HG03571 (cell line): ENCODE measurements at regions not wholly inside any gene's neighbourhood (a gene's known extent, or its start where the extent isn't known, plus 50 kb on each side); places are given as distances from the start of the nearest gene placed in this dataset.

ENCODE experiments used
- ATAC-seq: cut with Tn5 transposase; IDR thresholded peaks from one replicate; pipeline ENCODE4 v1.9.1; 2021; ENCODE audit not compliant: unreplicated experiment

DNA sequence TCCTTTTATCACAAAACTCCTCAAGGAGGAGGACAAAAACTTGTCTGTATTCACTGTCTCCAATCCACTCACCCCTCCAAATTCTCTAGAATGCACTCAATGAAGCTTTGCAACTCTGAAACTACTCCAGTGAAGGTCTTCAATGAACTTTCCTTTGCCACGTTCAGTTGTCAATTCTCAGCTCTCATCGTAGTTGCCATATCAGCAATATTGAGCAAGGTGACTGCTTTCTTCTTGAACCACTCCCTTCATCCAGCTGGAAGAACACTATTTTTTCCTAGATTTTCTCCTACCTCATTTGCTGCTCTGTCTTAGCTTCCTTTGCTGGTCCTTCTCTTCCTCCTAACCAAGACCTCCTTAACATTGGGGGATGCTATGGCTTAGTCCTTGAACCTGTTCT is 191.8 kb downstream of the KDR start:
- ATAC-seq = no peak

DNA sequence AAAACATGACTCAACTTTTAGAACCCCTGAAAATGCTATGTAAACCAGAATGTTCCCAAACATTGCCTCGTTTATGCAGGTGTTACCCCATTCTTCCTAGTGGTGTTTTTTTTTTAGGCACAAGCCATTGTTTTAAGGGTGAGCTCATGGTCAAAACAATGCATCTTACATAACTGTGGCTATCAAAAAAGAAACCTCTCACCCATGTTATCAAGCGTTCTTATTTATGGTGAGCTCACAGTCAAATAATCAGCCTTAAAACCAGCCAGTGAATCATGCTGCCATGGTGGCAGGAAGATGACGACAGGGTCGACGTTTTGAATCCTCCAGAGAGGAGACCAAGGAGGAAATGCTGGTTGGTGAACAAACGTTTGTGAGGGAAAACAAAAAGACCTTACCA is 195.2 kb downstream of the KDR start:
- ATAC-seq = no peak

DNA sequence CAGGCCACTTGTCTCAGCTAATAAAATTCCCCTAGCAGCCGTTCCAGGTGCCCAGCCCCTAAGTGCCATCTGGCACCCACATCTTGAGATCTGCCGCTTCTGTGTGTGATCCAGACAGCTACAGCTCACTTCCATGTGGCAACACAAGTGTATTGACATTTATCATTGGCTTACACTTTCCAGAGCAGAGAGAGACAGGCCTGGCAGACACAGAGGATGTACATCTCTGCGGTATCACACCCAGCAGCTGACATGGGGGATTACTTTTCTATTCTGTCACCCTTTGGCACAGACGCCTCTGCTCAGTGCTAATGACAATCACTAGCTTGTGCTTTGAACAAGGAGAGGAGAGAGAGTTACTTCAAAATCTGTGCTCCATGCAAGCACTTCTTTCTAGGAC is 195.9 kb downstream of the KDR start:
- ATAC-seq = no peak

DNA sequence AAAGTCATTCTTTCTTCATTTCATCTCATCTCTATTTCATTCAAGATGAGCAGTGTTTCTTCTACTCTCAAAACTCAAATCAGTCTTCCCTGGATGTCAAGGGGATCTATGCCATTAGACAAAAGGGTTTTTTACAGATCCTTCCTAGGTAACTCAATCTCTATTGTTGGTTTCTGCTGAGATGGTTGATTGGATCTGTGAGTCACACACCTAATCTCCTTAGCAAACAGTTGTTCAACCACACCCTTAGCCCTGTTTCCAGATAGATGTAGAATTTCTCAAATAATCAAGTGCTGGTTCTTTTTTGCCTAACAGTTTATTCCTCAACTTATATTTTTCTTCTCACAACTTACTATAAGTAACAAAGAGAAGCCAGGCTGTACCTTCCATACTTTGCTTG is 200.5 kb downstream of the KDR start:
- no peak for ATAC-seq

DNA sequence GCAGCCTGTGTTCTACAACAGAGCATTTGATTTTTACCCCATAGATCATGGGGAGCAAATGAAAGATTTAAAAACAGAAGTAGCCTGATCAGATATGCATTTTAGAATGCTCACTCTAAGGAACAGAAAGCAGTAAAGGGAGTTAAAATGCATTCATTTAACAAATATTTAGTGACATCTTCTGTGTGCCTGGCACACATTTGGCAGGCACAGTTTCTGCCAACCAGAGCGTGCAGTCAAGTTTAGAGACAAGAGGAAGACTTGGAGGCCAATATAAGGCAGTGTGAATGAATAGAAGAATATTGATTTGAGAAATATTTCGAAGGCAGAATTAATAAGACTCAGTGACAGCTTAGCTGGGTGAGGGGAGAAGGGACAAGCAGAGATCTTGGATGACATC is 210.1 kb downstream of the KDR start:
- no peak for ATAC-seq

DNA sequence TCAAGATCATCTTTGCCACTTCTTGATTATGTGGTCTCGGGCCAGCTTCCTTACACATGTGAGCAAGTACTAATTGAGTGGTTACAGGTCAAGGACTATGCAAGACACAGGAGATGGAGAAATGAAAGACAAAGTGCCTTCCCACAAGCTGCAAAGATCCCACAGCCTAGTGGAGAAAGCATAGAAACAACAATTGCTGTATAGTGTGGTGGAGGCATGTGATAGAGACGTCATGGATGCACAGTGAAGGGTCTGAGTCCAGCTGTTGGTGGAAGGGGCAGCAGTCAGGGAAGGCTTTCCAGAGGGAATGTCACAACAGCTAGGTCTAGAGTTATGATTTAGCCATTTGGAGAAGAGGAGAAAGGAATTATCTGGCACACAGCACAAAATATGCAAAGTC is 210.6 kb downstream of the KDR start:
- ATAC-seq = no peak

DNA sequence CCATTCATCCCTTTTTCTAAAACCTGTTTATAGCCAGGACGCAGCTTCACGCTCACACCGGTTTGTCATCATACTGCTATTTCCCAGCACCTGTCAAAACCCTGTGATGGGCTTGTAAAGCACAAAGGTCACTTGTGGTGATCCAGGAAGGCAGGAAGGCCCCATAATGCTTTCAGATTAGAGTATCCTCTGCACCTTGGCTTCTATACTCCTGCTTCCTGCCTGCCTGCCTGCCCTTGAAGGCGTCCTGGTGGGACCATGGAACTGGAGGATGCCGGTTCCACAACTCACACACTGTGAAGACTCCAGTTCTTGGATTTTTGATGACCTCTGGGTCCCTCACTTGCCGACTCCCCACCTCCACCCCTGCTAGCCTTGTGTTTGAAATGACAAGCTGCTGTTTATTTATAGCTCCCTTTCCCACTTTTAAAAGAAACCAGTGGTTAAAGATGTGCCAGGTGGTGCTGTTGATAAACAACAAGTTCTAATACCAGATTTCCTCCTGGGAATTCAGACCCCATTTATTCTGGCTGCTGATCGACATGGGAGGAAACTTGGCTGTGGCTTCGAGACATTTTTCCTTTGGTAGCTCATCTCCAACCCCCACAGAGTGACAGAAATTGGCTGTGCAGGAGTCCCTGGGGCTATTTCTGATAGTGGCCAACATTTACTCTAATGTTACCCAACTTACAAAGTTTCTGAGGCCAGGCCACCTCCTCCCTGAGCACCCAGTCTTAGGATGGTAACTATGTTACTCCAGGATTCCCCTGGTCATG is 211.5 kb downstream of the KDR start:
- no peak for ATAC-seq

DNA sequence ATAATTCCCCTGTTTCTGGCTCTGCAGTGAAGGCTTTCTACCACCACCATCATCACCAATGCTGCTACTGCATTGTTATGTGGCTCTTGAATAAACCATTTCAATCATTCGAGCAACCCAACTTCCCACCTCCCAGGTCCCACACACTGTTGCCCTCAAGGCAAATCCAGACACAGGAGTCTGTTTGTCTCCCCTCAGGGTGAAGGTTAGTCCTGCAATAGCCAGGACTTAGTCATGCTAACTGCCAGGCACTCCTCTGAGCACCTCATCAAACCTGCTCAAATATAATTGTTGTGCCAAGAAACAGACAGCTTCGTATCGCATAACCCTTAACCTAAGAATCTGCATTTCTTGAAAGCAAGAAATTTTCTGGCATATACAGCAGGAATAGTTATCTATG is 213.2 kb downstream of the KDR start:
- ATAC-seq = no peak

DNA sequence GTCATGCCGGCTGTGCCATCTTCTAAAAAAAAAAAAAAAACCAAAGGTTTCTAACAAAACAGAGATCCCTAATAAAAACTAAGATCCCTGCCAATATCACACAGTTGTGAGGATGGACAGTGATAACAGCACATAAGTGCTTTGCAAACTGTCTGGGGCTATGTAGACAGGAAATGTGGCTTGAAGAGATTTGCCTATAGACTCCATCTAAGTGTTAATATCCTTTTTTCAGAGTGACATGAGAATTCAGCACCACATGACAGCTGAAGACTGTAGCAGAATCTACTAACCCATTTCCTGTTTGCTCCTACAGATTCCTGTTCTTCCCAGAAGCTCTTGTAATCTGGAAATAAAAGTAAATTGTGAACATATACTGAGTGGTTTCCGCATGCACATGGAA is 215.4 kb downstream of the KDR start:
- ATAC-seq = no peak

DNA sequence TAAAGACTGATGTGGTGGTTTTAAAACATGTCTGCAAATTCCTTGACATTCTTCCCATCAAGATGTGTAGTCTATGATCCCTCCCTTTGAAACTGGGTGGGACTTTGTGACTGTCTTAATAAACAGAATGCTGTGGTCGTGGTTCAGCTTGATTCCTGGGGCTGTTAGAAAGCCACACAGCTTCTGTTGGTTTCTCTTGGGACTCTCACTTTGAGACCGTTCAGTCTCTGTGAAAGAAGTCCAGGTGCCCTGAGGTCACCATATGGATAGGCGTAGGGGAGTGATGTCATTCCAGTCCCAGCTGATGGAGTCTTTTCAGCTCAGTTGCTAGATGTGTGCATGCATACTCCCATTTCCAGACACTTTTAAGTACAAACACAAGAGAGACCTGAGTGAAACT is 216.6 kb downstream of the KDR start:
- no peak for ATAC-seq

DNA sequence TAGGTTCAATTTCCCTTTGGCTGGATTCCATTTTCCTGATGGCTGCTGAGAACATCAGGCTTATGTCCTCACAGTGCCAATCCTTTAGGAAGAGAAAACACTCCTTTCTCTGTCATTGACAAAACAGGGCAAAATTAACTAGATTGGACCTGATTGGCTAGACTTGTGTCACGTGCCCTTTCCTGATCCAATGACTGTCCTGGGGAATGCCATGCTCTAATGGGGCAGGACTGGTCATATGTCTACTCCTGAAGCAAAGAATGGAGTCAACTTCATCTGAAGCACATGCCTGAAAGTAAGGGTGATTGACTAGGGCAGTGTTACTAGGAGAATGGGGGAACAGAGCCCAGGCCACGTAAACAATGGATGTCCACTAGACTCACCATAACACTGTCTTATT is 220.4 kb downstream of the KDR start:
- ATAC-seq = no peak

DNA sequence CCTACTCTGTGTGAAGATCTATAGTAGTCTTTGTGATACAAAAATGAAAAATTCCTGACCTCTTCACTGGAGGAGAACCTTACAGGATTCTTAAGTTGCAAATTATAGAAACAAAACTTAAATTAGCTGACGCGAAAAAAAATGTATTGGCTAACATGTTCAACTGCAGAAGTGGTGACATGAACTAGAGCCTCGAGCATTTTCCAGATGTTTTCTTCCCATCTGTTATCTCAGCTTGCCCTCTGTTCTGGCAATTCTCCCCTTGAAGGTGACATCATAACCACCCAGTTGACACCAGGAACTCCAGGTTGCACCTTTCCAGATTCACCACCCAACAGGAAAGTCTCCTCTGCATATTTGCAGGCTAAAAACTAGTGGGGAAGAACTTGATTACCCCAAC is 222.4 kb downstream of the KDR start:
- ATAC-seq = no peak

DNA sequence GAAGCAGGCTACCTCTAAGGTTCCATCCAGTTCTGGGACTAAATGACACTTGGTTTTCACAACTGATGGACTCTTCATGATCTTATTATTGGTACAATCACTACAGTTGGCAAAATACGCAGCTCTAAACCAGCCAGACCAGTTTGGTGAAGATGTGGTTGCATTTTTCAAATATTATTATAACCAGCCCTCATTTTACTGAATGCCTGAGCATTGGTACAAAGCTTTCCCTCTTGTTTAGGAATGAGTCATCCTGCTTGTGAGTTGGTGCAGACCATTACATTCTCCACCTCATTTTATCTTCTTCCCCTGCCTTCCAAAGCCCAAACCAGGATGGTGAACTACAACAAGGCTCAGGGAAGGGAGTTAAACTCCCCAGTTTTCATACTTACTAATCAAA is 223.1 kb downstream of the KDR start:
- no peak for ATAC-seq

DNA sequence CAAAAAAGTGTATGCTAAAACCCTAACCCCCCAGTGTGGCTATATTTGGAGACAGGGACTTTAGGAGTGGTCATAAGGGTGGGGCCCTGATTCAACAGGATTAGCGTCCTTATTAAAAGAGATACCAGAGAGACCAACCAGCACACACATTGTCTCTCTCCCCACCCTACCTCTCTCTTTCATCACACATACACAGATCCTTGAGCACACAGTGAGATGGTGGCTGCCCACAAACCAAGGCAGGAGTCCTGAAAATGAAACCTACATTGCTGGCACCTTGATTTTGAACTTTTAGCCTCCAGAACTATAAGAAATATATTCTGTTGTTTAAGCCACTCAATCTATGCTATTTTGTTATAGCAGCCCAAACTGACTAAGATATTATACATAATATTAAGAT is 224.2 kb downstream of the KDR start:
- no peak for ATAC-seq

DNA sequence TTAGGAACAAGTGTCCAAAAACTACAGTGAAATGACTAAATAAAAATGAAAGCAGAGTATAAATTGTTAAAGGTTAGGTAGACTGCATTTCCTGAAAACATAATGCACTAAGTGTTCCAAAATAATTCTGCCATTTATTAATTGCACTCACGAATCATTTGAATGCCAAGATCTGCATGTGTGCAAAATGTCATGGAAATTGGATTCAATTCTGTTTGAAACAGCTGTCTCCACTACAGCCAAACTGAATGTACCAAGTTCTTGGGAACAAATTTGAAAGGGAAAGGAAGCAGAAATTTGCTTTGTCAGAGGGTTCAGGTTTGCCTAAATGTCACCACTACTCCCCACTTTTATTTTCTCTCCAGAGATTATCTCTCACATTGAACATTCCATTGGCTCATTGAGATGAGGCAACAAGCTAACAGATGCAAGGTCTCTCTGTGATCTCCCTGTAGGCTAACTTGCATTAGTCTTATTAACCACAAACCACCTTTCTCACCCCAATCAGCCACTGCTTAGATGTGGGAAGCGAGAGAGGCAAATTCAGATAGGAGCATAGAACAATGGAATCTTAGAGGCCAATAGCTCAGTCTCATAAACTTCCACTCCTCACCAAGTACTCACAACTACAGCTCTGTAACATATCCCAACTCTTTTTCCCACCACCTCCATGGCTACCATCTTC is 226.6 kb downstream of the KDR start:
- ATAC-seq = no peak

DNA sequence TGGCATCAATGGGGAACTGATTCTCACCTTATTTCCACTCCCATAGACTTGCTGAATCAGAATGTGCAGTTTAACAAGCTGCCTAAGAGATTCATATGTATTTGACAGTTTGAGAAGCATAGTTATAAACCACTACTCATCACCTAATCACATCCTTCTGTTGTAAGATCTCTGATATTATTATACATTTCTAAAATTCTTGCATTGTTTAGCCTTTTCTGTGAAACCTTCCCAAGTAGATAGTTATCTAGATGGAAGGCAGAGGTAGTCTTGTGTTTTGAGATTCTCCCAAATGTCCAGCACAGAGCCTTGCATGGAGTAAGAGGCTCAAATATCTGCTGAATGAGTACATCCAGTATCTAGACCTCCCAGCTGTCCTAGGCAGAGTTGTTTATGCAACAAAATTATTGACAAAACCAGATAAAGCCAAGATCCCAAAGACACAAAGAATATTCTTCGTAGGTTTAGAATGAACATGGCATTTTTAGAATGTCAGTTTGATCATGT is 227.3 kb downstream of the KDR start:
- no peak for ATAC-seq

DNA sequence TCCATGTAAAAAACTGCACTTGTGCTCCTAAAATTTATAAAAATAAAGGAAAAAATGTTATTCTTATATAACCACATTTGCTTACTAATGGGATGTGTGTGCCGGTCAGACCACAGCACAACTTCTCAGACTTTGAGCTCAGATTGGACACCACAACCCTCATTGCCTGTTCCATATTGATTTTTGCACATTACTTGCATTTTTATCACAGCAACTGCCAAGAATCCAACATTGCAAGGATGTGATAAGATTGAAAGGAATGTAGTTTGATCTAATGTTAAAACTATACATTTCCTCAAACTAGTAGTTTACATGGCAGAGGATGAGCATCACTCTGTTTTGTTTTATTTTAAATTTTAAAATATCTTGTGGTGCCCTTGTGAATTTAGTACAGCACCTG is 227.8 kb downstream of the KDR start:
- ATAC-seq = no peak

DNA sequence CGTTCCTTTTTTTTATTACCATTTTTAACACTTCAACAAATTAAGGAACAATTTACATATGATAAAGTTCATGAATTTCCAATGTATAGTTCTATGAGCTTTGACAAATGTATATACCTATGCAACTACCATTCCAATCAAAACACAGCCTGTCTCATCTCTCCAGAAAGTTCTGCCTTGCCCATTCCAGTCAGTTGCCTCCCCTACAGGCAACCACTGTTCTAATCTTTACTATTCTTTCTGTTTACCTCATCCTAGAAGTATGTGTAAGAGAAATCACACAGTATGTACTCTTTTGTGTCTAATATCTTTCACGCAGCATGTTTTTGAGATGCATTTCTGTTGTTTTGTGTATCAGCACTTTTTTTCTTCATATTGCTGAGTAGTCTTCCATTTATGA is 224.9 kb downstream of the KIT start:
- ATAC-seq = no peak

DNA sequence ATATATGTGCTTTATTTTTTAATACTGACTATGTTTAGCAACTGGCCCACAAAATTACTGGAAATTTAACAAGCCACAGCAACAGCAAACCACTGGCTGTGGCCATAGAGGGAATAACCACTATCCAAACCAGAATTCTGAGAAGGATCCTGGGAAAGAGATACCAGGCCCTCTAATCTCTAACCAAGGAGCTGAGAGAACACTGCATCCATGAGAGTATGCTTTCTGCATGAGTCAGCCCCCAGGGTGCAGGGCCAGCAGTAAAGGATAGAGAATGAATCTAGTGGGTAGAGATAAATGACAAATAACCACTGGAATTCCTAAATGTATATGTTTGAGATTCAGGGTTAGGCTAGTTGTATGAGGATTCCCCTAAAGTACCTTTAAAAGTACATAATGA is 221.8 kb downstream of the KIT start:
- ATAC-seq = no peak

DNA sequence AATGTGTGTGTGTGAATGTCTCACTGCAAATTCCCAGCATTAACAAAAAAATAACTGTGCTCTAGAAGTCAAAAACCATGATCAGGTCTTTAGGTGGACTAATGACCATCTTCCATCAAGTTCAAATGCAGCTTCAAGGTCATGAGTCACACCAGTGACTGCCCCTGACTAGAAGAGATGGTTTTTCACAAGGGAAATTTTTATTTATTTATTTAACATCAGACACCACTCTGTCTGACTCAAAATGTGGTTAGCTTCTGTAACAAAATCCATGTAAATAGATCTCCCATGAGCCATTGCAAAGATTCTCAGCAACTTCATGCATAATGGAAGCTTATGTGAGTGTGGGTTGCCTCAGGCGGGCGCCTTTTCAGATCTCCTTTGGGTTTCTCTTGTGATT is 219.2 kb downstream of the KIT start:
- ATAC-seq = no peak

DNA sequence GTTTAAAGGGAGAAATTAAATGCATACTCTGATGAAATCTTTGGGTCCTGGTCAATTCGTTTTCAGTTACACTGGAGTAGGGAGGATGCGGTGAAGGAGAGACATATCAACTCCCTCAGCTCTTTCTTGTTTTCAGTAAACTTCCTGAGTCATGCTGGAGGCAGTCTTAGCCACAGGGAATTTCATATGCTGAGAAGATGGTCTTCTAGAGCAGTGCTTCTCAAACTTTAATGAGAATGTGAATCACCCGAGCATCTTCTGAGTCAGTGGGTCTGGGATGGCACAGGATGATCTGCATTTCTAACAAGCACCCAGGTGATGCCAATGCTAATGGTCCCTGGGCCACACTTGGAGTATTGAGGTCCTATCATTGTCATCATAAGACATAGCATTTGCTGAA is 214.5 kb downstream of the KIT start:
- no peak for ATAC-seq

DNA sequence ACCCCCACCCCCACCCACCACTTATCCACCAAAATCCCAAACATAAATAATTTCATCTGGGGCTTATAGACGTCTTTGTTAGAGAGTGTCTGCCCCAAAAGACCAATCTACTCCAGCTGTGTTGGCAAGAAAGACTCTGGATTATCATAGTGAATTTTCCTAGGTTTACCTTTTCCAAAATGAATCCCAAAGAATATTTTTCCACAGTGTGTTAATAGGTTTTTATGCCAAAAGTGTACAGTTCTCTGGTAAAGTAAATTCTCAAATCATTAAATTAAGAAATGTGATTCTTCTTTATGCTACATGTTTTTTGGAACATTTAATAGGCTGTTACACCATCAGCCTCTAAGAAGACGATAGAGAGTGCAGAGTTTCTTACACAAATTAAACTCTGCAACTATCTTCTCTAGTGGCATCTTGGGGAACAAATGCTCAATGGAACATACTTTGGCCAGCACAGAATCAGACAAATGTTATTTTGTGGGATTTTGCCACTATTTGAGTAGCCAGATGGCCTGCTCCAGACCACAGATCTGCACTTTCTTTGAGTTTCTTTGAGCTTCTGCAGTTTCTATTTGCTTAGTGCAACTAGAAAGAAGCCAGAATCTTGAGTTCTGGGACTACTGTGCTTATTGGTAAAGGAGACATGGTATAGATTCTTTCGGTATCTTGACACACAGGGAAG is 206.0 kb downstream of the KIT start:
- ATAC-seq = no peak
